Stimulated activated CD4-positive, alpha-beta T cell treated with anti-CD3 and anti-CD28 coated beads, TNF-alpha, amount 100 ng/mL, for 48 hours (primary cell): ENCODE measurements at regions not wholly inside any gene's neighbourhood (a gene's known extent, or its start where the extent isn't known, plus 50 kb on each side); places are given as distances from the start of the nearest gene placed in this dataset.

ENCODE experiments used
- DNase-seq, 3 donors: peaks; one replicate each; pipeline ENCODE4 v3.0.0-alpha.2; 2020; ENCODE audit warnings: low read depth in 3 of 3

DNA sequence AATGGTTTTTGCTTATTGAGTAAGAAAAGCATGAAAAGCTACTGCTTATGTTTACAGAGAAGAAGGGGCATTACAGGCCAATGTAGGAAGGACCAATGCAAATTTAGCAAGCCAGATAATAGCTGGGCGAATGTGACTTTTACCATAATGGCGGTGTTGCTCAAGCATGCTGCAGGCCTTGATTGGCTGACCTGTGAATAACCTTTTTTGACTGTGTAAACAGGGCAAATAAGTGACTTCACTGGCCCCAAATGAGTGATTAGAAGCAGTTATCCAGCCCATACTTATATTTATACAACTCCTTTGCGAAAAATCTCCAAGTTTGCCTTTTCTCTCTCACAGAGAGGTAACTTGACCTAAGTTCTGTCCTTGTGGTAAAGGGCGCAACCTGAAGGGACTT lies 146.9 kb downstream of the SP3 start:
- no peak for DNase-seq

DNA sequence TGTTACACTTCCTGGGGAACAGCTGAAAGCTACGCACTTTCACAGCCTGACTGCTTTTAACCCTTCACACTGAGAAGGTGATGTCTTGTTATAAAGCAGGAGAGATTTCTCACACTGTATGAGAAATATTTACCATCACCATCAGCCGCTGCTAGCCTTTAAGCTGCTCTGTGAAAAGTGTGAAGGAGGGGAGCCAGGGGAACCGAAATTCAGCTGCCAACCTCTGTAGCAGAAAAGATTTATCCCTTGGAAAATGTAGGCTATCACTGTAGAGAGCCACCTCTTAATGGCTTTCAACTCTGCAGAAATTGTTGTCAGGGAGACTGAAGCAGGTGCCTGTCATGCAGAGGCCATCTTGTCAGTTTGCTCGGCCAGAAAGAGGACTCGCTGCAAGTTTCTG lies 145.3 kb downstream of the SP3 start:
- DNase-seq = no peak

DNA sequence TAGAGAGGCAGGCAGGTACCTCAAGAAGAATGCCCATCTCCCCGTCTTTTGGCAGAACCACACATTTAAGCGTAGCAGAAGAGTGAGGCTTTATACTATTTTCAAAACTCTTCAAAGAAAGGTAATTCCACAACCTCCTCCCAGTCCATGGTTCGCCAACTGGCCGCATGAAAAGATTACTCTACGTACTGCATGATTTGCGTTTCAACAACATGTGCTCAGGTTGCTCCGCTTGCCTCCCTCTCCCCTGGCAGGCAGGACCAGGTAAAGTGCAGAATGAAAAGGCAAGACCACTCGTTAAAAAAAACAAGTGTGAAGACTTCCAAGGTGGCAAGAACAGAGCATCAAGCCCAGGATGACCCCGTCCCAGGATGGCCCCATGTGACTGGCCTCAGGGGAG lies 143.7 kb downstream of the SP3 start:
- no peak for DNase-seq

DNA sequence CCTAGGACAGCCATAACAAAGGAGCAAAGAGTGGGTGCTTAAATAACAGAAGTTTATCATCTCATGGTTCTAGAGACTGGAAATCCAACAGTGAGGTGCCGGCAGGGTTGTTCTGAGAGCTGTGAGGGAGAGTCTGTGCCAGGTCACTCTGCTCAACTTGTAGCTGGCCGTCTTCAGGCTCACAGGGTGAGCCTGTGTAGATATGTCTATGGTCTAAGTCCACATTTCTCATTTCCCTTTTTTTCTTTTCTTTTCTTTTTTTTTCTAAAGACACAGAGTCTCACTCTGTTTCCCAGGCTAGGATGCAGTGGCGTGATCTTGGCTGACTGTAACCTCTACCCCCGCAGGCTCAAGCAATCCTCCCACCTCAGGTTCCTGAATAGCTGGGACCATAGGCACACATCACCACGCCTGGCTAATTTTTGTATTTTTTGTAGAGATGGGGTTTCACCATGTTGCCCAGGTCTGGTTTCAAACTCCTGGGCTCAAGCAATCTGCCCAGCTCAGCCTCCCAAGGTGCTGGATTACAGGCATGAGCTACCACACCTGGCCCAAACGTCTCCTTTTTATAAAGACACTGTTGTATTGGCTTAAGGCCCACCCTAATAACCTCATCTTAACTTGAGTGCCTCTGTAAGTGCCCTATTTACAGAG lies 142.2 kb downstream of the SP3 start:
- DNase-seq = no peak

GRCh38 chr2:173823543-173823939 lies 141.6 kb downstream of the SP3 start:
- no peak for DNase-seq

- no peak for DNase-seq
Measured at GRCh38 chr2:173828189-173829142, 136.7 kb downstream of the SP3 start.

GRCh38 chr2:173829727-173830126 lies 135.4 kb downstream of the SP3 start:
- no peak for DNase-seq

DNA sequence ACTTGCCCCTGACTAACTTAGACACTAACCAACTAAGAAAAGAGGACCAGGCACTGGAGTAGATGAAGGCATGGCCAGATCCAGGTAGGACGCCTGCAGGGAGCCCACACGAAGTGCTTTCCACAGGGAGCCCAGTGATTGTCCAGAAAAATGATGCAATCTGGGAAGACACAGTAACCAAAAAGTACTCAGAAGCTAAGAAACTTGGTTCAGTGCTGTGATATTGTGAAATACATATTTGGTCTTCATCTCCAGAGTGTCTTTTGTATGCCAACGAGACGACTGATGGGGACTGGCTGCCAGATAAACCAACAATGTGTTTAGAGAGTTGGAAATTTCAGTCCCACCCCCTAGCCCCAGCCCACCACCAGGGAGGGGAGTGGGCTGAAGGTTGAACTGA lies 135.0 kb downstream of the SP3 start:
- DNase-seq = no peak

DNA sequence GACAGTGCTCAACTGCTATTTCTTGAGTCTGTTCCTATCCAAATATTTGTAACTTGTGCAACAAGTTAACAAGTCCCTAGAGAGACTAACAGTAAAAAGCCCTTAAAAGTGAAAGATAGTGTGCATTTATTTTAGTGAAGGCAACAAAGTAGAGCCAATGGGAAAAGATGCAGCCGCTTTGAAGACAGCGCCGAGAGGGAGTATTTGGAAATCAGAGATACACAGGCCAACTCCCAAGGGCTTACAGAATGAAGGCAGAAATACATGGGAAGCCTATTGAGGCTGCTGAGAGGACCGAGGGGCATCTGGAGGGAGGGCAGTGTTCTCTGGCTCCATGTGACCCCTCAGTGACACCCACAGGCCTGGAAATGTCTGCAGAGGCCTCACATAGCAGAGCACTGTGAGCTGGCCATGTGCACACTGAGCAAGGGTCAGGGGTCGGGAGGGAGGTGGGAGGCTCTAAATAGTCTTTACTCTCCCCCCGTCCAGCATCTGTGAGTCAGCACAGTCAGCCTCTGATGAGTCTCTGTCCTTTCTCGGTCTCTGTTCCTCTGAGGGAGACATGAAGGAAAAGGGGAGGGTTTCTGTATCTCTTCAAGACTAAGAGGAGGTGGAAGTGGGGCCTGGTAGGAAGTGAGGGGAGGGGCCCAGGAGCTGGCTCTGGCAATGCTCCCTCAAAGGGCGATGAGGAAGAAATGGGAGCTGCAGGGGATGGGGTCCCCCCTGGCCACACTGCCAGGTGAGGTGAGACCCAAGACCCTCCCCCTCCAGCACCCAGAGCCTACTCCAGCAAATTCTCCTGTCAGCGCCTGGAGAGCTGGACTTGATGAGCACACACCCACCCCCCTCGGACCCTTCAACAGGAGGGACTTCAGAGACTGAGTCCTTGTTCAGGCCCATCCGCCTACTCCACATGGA lies 133.6 kb downstream of the SP3 start:
- DNase-seq = no peak

DNA sequence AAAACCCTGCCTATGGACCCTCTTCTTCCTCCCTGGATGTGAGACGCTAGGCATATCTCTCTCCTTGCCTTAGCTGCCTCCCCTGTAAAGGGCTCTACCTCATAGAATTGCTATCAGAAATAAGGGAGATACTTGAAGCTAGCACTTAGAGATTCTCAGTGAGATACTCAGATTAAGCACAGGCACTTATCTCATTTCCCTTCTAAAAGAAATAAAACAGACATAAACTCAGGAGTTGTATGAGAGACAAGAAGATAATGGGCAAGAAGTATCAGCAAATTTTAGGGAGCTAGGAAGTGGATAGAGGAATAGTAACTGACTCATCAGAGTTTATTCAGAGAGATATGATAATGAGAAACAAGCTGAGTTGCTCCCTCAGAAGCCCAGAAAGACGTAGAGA lies 131.0 kb downstream of the SP3 start:
- DNase-seq = no peak

DNA sequence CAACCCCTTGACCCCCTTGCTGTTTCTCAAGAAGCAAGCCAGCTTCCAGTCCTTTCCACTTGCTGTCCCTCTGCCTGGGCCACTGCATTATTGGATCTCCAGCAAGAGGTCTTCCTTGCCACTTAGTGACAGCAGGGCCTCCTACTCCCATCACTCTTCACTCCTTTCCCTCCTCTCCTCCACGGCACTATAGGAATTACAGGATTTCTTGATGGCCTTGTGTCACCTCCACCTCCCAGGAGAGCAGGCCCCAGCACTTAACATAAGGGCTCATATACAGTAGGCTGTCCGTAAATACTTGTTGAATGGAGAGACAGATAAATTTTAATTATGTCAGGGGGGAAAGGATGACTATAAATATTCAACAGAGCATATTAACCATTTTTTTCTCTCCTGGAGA lies 129.4 kb downstream of the SP3 start:
- no peak for DNase-seq

- no peak for DNase-seq
Measured at GRCh38 chr2:173841110-173841509, 124.1 kb downstream of the SP3 start.

DNA sequence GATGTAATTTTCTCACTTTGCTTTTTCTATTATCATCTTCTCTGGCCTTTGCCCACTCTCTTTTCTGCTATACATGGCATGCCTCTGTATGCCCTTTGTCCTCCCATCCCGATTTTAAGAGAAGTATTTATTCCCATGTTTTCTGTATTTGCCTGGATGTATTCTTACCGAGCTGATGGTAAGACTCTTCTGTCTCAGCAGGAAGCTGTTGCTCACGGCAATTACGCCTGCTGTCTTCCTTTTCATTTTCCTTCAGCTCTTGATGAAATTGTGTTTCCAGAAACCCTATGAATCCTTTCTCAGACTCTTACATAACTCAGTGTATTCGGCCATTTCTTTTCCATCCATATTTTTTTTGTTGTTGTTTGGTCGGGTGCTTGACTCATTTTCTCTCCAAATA lies 121.6 kb downstream of the SP3 start:
- no peak for DNase-seq

DNA sequence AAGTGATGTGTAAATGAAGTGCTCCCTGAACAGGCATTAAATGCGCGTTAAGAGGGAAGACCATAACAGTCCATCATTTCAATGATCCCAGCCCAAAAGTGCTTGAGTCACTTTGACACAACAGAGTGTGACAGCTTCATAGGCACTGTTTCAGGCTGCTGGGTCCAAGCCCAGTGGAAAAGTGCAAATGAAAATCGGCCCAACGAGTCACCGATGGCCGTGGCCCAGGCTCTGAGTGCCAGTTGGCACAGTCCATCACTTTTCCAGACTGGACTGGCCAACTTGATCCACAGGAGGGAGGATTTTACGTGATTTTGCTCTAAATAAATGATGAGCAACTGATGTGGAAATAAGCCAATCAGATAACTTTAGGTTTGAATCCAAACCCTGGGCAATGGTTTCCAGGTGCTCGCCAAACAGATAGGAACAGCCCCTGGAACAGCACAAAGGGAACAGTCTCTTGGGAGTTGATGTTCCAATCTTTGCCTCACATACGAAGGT lies 114.0 kb downstream of the SP3 start:
- DNase-seq = no peak

- no peak for DNase-seq
Measured at GRCh38 chr2:173854141-173854540, 111.0 kb downstream of the SP3 start.

GRCh38 chr2:173854840-173855239 lies 110.3 kb downstream of the SP3 start:
- no peak for DNase-seq

DNA sequence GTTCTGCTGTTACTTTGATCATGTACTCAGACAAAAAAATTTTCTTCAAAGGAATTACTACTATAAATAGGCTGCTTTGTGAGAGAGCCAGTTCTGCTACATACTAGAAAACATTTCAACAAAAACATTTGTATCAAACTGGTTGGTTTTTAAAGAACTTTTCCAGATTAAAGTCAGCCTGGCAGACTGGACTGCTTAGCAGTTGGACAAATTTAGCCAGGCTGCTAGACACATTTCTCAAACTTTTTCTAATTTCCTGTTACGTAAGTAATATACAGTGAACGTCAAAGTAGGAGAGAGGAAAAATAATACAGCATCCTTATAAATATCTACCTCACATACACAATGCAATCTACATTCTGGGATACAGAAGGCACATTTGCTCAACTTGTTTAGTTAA lies 109.5 kb downstream of the SP3 start:
- no peak for DNase-seq
